Esophagus (tissue), 2 donors: ENCODE measurements at regions not wholly inside any gene's neighbourhood (a gene's known extent, or its start where the extent isn't known, plus 50 kb on each side); places are given as distances from the start of the nearest gene placed in this dataset.

Experiments
- H3K27ac ChIP-seq, 2 donors: one replicate each; pipeline ENCODE4 v1.5.1; 2013; ENCODE audit warnings: low read depth in 2 of 2, mild to moderate bottlenecking in 2 of 2, inconsistent platforms in 1 of 2, low read length in 1 of 2, moderate library complexity in 1 of 2
- H3K27me3 ChIP-seq, 2 donors: one replicate each; pipeline ENCODE4 v1.6.1; 2013; ENCODE audit warnings: low read length in 2 of 2, control low read depth in 1 of 2, mild to moderate bottlenecking in 1 of 2; ENCODE audit not compliant: insufficient read depth in 2 of 2, control insufficient read depth in 1 of 2
- H3K36me3 ChIP-seq, 2 donors: one replicate each; pipeline ENCODE4 v1.6.1; 2013; ENCODE audit warnings: low read length in 1 of 2; ENCODE audit not compliant: control insufficient read depth in 2 of 2, insufficient read depth in 2 of 2
- H3K4me1 ChIP-seq, 2 donors: one replicate each; pipeline ENCODE4 v1.6.1; 2013; ENCODE audit warnings: low read length in 1 of 2; ENCODE audit not compliant: control insufficient read depth in 2 of 2, insufficient read depth in 2 of 2
- H3K4me3 ChIP-seq, 2 donors: one replicate each; pipeline ENCODE4 v1.5.1; 2013; ENCODE audit warnings: low read length in 2 of 2, mild to moderate bottlenecking in 2 of 2, low read depth in 1 of 2, moderate library complexity in 1 of 2
- H3K9me3 ChIP-seq, 2 donors: one replicate each; pipeline ENCODE4 v1.6.1; 2013; ENCODE audit warnings: mild to moderate bottlenecking in 2 of 2, low read depth in 1 of 2, low read length in 1 of 2, moderate library complexity in 1 of 2; ENCODE audit not compliant: control insufficient read depth in 2 of 2, insufficient read depth in 1 of 2
- WGBS, 2 donors: extraction: QIAGEN DNeasy Blood & Tissue Kit; methylation state at CpG; one replicate each; pipeline ENCODE4 v1.1.7; 2013; 5-methylcytosine and 5-hydroxymethylcytosine counted together
- donor health status: healthy with polysubstance abuse.
- donor health status: Bipolar disorder and iron deficiency.

DNA sequence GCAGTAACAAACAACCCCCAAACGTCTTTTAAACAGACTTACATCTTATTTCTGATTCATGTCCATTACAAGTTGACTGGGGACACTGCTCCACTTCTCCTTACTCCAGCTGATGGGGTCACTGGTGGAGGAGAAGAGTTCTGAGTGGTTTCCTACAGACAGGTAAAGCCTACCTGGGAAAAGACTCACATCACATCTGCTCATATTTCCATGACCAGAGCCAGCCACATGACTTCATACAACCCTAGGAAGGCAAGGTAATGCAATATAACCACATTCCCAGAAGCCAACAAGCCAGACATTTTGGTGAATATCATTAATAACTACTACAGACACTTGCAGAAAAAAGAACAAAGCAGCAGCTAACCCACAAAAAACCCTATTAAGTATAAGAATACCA, 90.5 kb upstream of the IRX6 start:
- Histone ChIP-seq H3K4me3 (no peak overlapping the region), H3K36me3 (no peaks in the 10 kb centered on the region), H3K4me1 (no peaks in the 10 kb centered on the region), H3K27me3 (peaks cover 0 to 2% of the 10 kb centered on the region in 2 donors), H3K9me3 (no peaks in the 10 kb centered on the region), H3K27ac (no peak overlapping the region)
- 23 to 24% methylated on average over 1 of the region's 1 CpG for WGBS, 2 donors

DNA sequence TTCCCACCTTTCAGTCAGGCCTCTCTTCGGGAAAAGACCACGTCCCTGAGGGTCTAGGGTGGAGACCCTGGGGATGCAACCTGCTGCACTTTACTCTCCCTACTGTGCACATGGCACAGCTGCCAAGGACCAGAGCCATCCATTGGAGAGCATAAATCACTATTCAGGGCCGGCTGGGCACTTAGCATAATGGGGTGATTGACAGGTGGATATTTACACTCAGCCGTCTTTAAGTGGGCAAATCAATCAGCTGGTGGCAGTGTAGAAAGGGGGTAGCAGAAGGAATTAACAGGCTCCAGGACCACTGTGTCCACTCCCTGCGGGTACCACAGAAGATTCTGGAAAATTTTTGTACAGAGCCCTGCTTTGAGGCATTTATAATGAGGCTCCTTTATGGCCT, 87.3 kb upstream of the IRX6 start:
- H3K27ac ChIP-seq: no peak overlapping the region
- H3K9me3 ChIP-seq: no peaks in the 10 kb centered on the region
- H3K27me3 ChIP-seq: peaks cover 0 to 2% of the 10 kb centered on the region in 2 donors
- no peaks in the 10 kb centered on the region for H3K4me1 ChIP-seq
- no peaks in the 10 kb centered on the region for H3K36me3 ChIP-seq
- WGBS, 2 donors: 48 to 61% methylated on average over 5 of the region's 5 CpGs
- no peak overlapping the region for H3K4me3 ChIP-seq

DNA sequence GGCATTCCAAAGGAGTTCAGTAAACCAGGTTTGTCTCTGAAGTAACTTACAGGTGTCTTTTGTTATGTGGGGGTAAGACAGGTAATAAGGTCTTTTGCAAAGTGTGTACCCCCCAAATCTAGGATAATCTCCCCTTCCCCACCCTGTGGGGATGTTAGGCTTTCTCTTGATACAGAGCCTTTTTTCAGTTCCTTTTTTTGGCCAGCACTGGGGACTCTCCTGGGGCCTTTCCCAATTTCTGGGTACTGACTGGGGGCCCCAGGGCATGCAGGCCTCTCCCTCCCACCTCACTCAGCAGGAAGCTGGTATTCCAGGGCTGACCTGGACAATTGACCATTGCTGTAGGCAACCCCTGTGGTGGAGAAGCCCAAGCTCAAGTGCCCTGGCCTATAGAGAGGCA, 84.3 kb upstream of the IRX6 start:
- H3K27ac ChIP-seq: no peak overlapping the region
- H3K4me3 ChIP-seq: no peak overlapping the region
- no peaks in the 10 kb centered on the region for H3K9me3 ChIP-seq
- no peaks in the 10 kb centered on the region for H3K4me1 ChIP-seq
- H3K36me3 ChIP-seq: no peaks in the 10 kb centered on the region
- H3K27me3 ChIP-seq: peaks cover 0 to 2% of the 10 kb centered on the region in 2 donors

- no peaks in the 10 kb centered on the region for H3K9me3 ChIP-seq
- 73 to 84% methylated on average over 7 of the region's 7 CpGs for WGBS, 2 donors
- no peak overlapping the region for H3K4me3 ChIP-seq
- H3K27ac ChIP-seq: no peak overlapping the region
- no peaks in the 10 kb centered on the region for H3K4me1 ChIP-seq
- H3K36me3 ChIP-seq: no peaks in the 10 kb centered on the region
- peaks cover 0 to 2% of the 10 kb centered on the region in 2 donors for H3K27me3 ChIP-seq
Measured at GRCh38 chr16:55240888-55241287, 83.1 kb upstream of the IRX6 start.

- Histone ChIP-seq H3K4me3 (no peak overlapping the region), H3K27me3 (no peaks in the 10 kb centered on the region), H3K4me1 (no peaks in the 10 kb centered on the region), H3K36me3 (no peaks in the 10 kb centered on the region), H3K27ac (no peak overlapping the region), H3K9me3 (no peaks in the 10 kb centered on the region)
- WGBS, 2 donors: 68 to 74% methylated on average over 3 of the region's 3 CpGs
Measured at GRCh38 chr16:55242667-55243066, 81.3 kb upstream of the IRX6 start.

GRCh38 chr16:55248058-55248457, 75.9 kb upstream of the IRX6 start:
- WGBS, 2 donors: 50 to 65% methylated on average over 1 of the region's 1 CpG
- peaks cover 0 to 5% of the 10 kb centered on the region in 2 donors for H3K27me3 ChIP-seq
- no peaks in the 10 kb centered on the region for H3K4me1 ChIP-seq
- H3K36me3 ChIP-seq: no peaks in the 10 kb centered on the region
- H3K27ac ChIP-seq: no peak overlapping the region
- no peak overlapping the region for H3K4me3 ChIP-seq
- H3K9me3 ChIP-seq: peaks cover 0 to 2% of the 10 kb centered on the region in 2 donors

GRCh38 chr16:55248494-55248893, 75.5 kb upstream of the IRX6 start:
- no peak overlapping the region for H3K27ac ChIP-seq
- no peaks in the 10 kb centered on the region for H3K36me3 ChIP-seq
- no peaks in the 10 kb centered on the region for H3K4me1 ChIP-seq
- peaks cover 0 to 2% of the 10 kb centered on the region in 2 donors for H3K9me3 ChIP-seq
- H3K4me3 ChIP-seq: no peak overlapping the region
- H3K27me3 ChIP-seq: peaks cover 0 to 5% of the 10 kb centered on the region in 2 donors
- 49 to 53% methylated on average over 8 of the region's 8 CpGs for WGBS, 2 donors

- Histone ChIP-seq H3K36me3 (no peaks in the 10 kb centered on the region), H3K4me1 (no peaks in the 10 kb centered on the region), H3K27me3 (peaks cover 0 to 5% of the 10 kb centered on the region in 2 donors), H3K4me3 (no peak overlapping the region), H3K9me3 (peaks cover 0 to 2% of the 10 kb centered on the region in 2 donors), H3K27ac (no peak overlapping the region)
- WGBS, 2 donors: 83 to 88% methylated on average over 2 of the region's 2 CpGs
Measured at GRCh38 chr16:55249361-55249760, 74.6 kb upstream of the IRX6 start.

DNA sequence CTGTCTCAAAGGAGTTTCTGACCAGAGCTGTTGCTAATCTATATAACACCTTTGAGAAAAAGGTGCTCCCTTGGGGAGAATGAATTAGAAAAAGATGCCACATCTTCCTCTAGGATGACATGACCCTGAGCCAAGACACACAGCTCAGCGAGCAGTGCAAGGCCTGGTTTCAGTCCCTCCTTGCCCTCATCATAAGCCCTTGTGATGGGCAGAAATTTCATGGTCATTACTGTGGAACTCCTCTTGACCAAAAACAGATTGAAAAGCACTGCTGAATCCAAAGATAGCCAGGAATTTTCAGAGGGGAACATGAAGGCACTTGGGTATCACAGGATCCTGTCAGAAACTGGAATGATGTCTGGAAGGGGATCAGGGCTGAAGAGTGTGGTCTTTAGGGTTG, 74.1 kb upstream of the IRX6 start:
- Histone ChIP-seq H3K4me1 (no peaks in the 10 kb centered on the region), H3K9me3 (peaks cover 0 to 2% of the 10 kb centered on the region in 2 donors), H3K4me3 (no peak overlapping the region), H3K36me3 (no peaks in the 10 kb centered on the region), H3K27ac (no peak overlapping the region), H3K27me3 (peaks cover 0 to 5% of the 10 kb centered on the region in 2 donors)
- WGBS, 2 donors: 86 to 87% methylated on average over 1 of the region's 1 CpG

DNA sequence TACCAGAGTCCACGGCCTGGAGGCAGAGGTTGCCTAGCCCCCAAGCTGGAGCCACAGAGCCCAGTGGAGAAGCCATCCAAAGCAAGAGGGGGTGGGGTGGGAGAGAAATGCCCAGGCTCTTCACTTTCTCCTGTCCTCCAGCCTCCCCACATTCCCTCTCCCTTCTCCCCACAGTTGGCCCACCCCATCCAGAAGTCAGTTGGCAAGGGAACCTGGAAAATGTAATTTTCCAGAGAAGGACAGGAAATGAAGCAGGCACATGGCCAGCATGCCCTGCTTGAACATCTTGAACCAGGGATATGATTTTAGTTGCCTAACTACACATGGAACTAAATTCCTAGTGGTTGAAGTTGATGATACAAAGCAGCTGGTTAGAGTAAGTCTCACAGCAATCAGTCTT, 73.3 kb upstream of the IRX6 start:
- WGBS, 2 donors: 67 to 77% methylated on average over 1 of the region's 1 CpG
- no peak overlapping the region for H3K4me3 ChIP-seq

More for the DNA sequence above, 73.3 kb upstream of the IRX6 start:
- no peaks in the 10 kb centered on the region for H3K4me1 ChIP-seq
- H3K36me3 ChIP-seq: no peaks in the 10 kb centered on the region
- no peak overlapping the region for H3K27ac ChIP-seq
- peaks cover 0 to 2% of the 10 kb centered on the region in 2 donors for H3K9me3 ChIP-seq
- H3K27me3 ChIP-seq: peaks cover 0 to 5% of the 10 kb centered on the region in 2 donors
